ENCODE measurements at regions not wholly inside any gene's neighbourhood (a gene's known extent, or its start where the extent isn't known, plus 50 kb on each side); places are given as distances from the start of the nearest gene placed in this dataset.
A peak's percentile ranks its signal among the peaks of the same experiment; 100 is the strongest.
"Not testable (repeated sequence)": the region's sequence is repeated elsewhere in the genome, so short reads cannot be mapped to it uniquely, and the experiment has no call there.

DNA sequence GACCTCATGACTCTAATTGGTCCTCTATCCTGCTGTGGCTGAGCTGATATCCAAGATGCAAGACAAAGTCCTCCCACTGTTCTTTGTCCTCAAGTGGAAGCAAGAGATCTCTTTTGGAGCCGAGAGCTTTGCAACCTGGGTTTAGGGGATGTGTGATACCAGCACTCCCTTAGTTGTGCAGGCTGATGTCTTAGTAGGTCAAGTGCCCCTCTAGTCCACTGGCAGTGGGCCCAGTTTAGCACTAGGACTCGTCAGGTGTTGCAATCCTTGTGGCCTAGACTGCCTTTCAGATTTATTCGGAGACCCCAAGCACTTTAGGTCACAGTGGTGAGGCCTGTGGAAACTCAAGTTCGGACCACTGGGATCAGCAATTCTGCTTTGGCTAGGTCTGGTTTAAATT lies 64.0 kb downstream of the GPRASP3 start:
- no peak for DNase-seq (ENCODE audit: low read depth)

DNA sequence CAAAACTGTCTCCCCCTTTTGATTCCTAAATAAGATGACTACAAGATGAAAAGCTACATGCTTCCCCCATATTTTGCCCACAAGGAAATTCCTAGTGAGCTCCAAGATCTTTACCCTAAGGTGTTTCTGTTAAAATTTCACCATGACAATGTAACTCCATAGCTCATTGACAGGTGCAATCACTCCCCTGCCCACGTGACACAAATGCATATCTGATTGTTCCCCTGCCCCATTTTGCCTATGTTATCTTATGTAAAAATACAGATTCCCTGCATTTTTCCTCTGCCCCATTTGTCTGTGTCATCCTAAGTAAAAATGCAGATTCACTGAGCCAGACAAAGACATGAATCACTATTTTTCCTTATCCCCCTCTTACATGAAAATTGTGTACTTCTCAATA lies 66.7 kb downstream of the GPRASP3 start:
- no peak for DNase-seq (ENCODE audit: low read depth)

DNA sequence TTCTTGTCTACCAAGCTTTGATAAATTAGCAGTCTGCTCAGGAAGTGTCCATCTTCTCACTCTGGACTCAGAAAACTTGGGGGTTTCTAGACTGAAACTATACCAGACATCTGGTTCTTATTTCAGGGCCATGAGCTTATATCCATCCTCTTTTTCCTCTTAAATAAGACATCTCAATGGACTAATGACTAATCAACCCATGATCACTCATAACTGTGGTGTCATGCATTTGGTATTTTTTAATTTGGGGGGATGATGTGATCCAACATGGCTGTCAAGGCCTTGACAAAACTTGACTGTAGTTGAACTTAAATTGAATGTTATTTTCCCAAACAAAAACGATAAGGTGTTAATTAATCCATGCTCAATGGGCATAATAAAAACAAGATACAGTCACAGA lies 87.8 kb downstream of the GPRASP3 start:
- no peak for DNase-seq (ENCODE audit: low read depth)

DNA sequence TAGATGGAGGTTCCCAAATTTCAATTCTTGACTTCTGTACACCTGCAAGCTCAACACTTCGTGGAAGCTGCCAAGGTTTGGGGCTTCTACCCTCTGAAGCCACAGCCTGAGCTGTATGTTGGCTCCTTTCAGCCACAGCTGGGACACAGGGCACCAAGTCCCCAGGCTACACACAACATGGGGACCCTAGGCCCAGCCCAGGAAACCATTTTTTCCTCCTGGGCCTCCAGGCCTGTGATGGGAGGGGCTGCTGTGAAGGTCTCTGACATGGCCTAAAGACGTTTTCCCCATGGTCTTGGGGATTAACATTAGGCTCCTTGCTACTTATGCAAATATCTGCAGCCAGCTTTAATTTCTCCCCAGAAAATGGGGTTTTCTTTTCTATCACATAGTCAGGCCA lies 97.7 kb downstream of the GPRASP3 start:
- not testable (repeated sequence) for DNase-seq (ENCODE audit: low read depth)

DNA sequence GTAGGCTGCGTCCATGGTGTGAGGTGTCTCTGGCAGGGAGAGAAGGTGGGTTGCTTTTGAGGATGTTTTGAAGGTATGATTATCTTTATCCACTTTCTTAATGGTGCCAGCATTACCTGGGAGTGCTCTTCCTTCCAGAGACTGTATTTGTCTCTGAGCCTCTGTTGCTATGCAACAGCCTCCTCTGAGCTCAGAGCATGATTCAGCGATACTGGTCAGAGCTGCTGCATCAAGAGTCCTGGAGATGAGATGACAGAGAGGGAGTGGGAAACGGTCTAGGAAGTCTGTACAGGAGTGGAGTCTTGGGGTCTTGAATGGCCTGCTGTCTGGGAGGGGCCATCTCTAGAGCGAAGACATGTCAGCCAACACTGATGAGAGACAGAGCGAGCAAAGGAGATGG lies 104.4 kb upstream of the RAB40AL start:
- DNase-seq (ENCODE audit: low read depth) = peak; percentile 37

DNA sequence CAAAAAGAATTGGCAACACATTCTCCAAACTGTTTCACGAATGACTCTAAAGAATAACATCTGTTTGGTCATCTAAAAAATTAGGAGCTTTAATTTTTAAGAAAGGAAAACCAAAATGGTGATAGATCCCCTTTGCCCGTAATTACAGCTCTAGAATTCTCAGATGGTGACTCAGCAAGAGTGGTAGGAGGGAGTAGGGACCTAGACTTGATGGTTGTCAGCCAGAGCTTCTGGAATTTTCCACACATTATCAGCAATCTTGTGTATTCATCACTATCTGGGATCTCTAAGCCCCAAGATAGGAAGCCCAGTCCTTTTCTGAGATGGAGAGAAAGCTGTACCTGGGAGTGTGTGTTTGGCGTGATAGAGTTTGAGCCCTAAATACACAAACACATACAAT lies 103.9 kb upstream of the RAB40AL start:
- DNase-seq (ENCODE audit: low read depth) = no peak

DNA sequence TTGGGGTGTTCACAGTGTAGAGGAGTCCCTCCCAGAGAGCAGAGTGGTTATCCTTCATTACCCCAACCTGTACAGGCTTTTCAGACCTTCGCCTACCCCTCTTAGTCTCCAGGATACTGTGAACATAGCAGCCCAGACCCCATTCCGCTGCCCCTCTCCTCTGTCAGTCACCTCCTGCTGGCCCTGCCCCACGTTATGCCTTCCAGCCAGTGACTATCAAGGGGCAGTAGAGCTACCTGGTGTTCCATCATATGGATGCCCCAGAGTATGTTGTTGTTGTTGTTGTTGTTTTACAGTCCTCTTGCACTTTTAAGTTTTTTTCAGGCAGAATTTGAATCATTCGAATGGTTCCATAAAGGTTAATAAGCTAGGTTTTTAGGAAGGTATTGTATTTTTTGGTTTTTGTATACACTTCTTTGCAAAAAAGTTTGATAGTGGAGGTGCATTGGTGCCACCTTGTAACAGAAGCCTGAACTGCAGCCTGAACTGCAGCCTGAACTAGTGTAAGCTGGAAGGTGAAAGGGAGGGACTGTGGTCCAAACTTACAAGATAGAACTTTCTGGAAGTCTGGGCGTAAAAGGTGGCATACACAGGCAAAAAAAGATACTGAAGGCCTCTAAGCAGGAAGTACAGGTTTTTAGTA lies 101.4 kb upstream of the RAB40AL start:
- DNase-seq (ENCODE audit: low read depth) = no peak

DNA sequence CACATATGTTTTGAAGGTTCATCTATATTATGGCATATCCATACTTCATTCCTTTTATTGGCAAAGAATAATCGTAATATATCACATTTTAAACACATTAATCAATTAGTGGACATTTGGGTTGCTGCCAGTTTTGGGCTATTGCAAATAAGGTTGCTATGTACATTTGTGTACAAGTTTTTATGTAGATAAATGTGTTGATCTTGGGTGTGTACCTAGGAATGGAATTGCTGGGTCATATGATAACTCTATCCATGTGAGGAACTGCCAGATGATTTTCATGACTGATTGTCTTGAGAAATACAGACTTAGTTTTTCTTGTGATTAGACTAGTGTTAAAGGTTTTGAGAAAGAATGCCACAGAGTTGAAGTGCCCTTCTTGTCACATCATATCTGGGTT lies 99.2 kb upstream of the RAB40AL start:
- DNase-seq (ENCODE audit: low read depth) = no peak

DNA sequence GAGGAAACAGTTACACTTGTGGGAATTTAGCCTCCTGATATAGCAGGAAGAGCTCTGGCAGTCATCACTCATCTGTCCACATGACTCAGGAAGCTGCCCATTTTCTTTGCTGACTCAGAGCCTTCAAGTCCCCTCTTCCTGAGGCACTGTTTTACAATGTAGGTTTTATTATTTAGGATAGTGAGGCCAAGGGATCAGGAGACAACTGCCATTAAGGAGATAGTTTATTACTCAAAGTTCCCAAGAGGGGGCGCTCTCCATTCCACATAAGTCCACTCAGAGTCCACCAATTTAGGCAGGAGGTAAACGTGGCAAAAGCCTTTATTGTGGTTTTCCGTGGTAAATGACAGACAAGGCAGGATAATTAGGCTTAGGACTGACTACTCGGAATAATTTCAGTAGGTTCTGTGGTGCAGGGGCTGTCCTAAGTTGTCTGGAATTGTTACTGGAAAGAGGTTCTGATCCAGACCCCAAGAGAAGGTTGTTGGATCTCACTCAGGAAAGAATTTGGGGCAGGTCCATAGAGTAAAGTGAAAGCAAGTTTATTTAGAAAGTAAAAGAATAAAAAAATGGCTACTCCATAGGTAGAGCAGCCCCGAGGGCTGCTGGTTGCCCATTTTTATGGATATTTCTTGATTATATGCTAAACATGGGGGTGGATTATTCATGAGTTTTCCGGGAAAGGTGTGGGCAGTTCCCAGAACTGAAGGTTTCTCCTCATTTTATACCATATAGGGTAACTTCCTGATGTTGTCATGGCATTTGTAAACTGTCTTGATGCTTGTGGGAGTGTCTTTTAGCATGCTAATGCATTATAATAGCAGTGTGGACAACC lies 96.0 kb upstream of the RAB40AL start:
- DNase-seq (ENCODE audit: low read depth) = no peak

DNA sequence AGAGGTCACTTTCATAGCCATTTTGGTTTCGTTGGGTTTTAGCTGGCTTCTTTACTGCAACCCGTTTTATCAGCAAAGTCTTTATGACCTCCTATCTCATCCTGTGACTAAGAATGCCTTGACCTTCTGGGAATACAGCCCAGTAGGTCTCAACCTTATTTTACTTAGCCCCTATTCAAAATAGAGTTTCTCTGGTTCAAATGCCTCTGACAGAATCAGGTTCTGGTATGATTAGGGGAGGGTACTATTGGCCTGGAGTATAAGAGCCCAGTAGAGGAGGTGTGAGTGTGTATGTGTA lies 95.4 kb upstream of the RAB40AL start:
- DNase-seq (ENCODE audit: low read depth) = no peak

DNA sequence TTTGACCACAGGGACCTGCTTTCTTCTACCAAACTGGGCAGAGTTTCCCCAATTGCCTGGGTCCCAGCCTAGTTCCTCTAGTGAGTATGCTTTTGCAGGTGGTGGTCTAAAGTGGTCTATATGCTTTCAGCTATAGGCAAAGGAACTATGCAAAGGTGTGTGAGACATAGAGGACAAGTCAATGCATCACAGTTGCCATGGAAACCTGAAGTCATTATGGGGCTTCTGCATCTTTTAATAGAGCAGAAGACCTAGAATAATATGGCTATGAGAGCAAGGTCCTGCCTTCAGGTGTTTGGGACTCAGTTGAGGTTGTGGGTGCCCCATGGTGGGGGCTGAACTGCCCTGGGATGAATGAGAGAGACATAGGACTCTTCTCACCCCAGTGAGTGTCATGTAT lies 92.1 kb upstream of the RAB40AL start:
- DNase-seq (ENCODE audit: low read depth) = no peak

DNA sequence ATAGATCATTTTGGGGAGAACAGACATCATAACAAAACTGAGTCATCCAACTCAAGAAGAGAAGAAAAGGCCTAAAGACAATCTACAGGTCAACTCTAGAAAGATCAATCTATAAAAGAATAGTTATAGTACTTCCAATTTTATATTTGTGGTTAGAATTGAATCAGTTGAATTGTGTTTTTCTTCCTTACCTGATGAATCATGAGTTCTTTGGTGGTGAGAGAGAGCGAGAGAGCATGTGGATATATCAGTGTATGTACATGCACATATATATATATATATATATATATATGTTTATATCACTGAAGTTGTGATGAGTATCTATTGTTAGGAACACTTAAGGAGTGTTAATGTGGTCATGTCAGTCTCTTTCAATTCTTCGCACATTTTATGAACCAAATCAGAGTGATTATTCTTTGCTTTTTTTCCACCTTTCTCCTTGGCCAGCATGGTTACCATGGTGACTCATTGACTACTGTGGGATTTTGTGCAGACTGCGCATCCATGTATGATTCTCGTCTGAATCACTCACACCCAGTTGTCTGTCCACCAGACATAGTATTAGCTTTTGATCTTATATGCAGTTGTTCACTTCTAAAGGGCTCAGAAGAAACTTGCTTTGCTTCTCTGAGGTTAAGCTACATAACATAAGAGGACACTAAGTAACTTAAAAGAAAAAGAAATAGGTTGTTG lies 90.4 kb upstream of the RAB40AL start:
- DNase-seq (ENCODE audit: low read depth) = no peak

DNA sequence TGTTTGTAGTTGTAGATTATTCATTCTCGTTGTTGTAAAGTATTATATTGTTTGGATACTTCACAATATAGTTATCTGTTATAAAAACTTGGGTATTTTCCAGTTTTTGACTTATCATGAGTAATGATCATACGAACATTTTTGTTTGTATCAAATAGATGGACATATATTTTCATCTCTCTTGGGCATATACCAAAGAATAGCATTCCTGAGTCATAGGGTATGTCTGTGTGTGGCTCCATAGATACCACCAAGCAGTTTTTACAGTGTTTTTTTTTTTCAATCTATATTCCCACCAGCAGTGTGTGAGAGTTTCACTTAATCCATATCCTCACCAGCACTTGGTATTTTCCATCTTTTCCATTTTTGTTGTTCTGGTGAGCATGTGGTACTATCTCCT lies 89.7 kb upstream of the RAB40AL start:
- no peak for DNase-seq (ENCODE audit: low read depth)

DNA sequence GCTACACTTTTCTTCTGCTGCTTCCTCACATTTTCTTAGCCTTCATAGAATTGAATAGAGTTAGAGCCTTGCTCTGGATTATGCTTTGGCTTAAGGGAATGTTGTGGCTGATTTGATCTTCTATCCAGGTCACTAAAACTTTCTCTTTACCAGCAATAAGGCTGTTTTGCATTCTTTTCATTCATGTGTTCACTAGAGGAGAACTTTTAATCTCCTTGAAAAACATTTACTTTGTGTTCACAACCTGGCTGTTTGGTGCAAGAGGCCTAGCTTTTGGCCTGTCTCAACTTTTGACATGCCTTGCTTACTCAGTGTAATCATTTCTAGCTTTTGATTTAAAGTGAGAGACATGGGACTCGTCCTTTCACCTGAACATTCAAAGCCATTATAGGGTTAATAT lies 87.7 kb upstream of the RAB40AL start:
- DNase-seq (ENCODE audit: low read depth) = no peak

DNA sequence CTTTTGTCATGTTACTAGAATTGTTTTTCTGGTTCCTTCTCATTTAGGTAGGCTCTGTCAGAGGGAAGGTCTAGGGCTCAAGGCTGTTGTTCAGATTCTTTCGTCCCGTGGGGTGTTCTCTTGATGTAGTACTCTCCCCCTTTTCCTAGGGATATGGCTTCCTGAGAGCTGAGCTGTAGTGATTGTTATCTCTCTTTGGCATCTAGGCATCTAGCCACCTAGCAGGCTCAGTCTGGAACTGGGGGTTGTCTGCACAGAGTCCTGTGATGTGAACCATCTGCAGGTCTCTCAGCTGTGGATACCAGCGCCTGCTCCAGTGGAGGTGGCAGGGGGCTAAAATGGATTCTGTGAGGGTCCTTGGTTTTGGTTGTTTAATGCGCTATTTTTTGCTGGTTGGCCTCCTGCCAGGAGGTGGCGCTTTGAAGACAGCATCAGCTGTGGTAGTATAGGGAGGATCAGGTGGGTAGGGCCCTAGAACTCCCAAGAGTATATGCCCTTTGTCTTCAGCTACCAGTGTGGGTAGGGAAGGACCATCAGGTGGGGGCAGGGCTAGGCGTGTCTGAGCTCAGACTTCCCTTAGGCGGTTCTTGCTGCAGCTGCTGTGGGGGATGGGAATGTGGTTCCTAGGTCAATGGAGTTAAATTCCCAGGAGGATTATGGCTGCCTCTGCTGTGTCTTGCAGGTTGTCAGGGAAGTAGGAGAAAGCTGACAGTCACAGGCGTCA lies 78.1 kb upstream of the RAB40AL start:
- not testable (repeated sequence) for DNase-seq (ENCODE audit: low read depth)

DNA sequence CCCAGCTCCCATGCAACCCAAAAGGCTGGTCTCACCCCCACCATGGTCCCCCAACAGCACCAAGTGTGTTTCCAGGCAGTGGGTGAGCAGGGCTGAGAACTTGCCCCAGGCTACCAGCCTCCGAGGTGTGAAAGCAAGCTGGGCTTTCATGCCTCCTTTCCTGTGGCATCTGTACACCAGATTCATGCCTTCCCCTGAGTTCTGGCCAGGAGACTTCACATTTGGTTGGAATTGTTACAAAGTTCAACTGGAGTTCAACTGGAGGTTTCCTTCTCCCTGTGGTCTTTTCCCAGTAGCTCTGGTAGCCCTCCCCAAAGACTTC lies 77.6 kb upstream of the RAB40AL start:
- no peak for DNase-seq (ENCODE audit: low read depth)

DNA sequence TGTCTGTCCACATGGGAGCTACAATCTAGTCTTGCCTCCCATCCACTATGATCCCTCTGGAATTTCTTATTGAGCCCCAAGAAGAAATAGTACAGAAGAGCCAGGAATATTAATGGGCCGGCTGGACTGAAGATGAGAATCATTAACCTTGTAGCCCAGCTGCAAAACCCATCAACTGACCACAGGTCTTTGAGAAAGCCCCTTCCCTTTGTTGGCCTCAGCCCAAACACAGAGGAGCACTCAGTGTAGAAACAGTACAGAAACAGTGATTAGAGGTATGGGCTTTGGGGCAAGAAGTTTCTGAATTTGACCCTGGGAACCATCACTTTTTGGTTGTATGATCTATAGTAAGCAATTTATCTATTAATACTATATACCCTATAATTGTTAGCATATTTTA lies 76.8 kb upstream of the RAB40AL start:
- no peak for DNase-seq (ENCODE audit: low read depth)

DNA sequence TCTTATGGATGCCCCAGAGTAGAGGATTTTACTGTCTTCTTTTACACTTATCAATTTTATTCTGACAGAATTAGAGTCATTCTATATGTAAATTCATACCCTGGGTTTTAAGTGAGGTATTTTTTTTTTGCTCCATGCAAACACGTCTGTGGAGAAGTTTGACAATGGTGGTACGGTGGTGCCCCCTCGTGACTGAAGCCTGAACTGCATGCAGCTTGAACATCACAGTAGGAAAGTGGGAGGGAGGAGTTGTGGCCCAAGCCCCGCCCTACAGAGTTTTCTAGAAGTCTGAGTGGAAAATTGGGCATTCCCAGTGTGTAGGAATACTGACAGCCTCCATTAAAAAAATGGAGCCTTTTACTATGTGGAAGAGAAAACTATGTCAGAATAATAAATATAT lies 73.3 kb upstream of the RAB40AL start:
- peak; percentile 25 for DNase-seq (ENCODE audit: low read depth)

DNA sequence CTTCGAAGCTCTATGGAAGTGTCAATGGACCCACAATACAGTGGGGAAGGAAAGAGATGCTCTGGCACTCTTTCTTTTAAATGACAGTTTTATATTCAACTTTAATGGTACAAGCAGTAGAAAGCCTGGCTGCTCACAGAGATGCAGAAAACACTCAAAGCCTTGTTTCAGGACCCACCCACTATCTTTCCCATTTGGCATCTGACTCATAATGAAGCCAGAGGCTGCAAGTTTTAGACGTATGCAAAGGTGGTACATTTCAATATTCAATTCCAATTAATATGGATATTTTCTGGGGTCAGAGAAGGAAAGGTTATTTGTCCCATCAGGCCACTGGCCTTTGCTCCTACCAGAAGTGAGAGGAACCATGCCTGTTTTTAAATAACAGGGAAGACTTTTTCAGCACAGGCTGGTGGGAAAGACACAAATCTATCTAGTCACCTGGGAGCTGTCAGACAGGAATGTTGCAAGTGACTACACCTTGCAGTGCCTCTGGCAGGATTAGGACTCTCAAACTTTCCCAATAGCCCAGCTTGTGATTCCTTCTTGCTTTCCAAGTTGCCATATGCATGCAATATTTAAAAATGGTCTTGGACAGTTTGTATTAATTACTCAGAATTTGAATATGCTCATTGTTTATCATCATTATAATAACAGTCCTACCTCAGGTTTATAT lies 70.0 kb upstream of the RAB40AL start:
- no peak for DNase-seq (ENCODE audit: low read depth)

DNA sequence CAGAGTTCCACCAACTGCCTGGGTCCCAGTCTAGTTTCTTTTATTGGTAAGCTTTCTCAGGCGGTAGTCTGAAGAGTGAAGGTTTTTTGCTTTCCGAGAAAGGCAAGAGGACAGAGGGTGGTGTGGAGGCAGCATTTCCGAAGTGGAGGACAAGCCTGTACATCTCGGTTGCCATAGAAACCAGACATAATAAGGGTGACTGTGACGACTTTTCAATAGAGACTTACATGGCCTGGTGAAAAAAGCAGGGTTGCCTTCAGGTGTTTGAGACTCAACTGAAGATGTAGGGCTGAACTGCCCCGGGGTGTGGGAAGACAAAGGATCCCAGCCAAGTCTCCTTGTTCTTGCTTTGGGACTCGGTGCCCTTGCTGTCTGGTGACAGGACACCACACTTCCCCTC lies 53.6 kb upstream of the RAB40AL start:
- DNase-seq (ENCODE audit: low read depth) = no peak

Measured in GM04503 (cell line).